ENCODE measurements at regions not wholly inside any gene's neighbourhood (a gene's known extent, or its start where the extent isn't known, plus 50 kb on each side); places are given as distances from the start of the nearest gene placed in this dataset.

DNA sequence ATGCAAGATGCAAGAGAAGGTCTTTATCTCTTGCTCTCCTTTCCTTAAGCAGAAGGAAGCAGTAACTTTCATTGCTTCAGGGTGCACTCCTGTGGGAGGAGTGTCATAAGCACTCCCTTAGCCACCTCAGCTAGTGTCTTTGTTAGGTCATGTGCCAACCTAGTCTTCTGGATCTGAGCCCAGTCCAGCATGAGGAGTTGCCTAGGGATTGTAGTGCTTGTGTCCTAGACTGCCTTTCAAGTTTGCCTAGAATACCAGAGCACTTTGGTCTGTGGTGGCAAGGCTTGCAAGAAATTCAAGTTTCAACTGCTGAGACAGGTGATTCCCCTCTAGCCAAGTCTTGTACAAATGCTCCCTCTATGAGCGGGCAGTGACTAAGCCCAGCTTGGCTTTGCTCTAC, 633.6 kb downstream of the ZNF385D start:
- no peak for TF ChIP-seq ELF1 (IDR thresholded peaks at IDR 0.05; ENCODE audit: borderline replicate concordance, low read depth)
- TF ChIP-seq POLR2A (IDR thresholded peaks at IDR 0.05; ENCODE audit: borderline replicate concordance, extremely low read depth, insufficient read depth, insufficient read length), result no peak

Measured in HCT116 (cell line).